ENCODE measurements at regions not wholly inside any gene's neighbourhood (a gene's known extent, or its start where the extent isn't known, plus 50 kb on each side); places are given as distances from the start of the nearest gene placed in this dataset.

GRCh38 chr5:67748165-67748690, 467.3 kb upstream of the PIK3R1 start:
- TF ChIP-seq TRIM28 (IDR thresholded peaks at IDR 0.05; ENCODE audit: borderline replicate concordance, low read length) (no peak), ZFHX2 (tag by site-specific recombination; conservative IDR thresholded peaks at IDR 0.05) (no peak), ZNF311 (tag by site-specific recombination; IDR thresholded peaks at IDR 0.05; ENCODE audit: borderline replicate concordance) (no peak), PRDM1 (tag by site-specific recombination; IDR thresholded peaks at IDR 0.05) (no peak), ATF2 (tag by site-specific recombination; IDR thresholded peaks at IDR 0.05; ENCODE audit: low read depth) (no peak), ZBTB8A (tag by site-specific recombination; IDR thresholded peaks at IDR 0.05) (no peak), YY1 (tag by site-specific recombination; IDR thresholded peaks at IDR 0.05) (no peak), ZNF555 (tag by site-specific recombination; conservative IDR thresholded peaks at IDR 0.05) (no peak), KLF16 (tag by site-specific recombination; IDR thresholded peaks at IDR 0.05) (no peak), SCRT1 (tag by site-specific recombination; IDR thresholded peaks at IDR 0.05; ENCODE audit: borderline replicate concordance) (no peak), ZBTB49 (tag by site-specific recombination; IDR thresholded peaks at IDR 0.05; ENCODE audit: low read depth) (no peak), ZNF830 (tag by site-specific recombination; IDR thresholded peaks at IDR 0.05; ENCODE audit: low read depth) (no peak), ZNF202 (tag by site-specific recombination; IDR thresholded peaks at IDR 0.05; ENCODE audit: borderline replicate concordance) (no peak), ZNF211 (tag by site-specific recombination; IDR thresholded peaks at IDR 0.05; ENCODE audit: low read depth) (no peak)
- TF ChIP-seq, protein P1, sequence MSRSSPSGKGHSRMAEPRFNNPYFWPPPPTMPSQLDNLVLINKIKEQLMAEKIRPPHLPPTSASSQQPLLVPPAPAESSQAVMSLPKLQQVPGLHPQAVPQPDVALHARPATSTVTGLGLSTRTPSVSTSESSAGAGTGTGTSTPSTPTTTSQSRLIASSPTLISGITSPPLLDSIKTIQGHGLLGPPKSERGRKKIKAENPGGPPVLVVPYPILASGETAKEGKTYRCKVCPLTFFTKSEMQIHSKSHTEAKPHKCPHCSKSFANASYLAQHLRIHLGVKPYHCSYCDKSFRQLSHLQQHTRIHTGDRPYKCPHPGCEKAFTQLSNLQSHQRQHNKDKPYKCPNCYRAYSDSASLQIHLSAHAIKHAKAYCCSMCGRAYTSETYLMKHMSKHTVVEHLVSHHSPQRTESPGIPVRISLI (tag by site-specific recombination; IDR thresholded peaks at IDR 0.05): no peak
- TF ChIP-seq, protein P2, sequence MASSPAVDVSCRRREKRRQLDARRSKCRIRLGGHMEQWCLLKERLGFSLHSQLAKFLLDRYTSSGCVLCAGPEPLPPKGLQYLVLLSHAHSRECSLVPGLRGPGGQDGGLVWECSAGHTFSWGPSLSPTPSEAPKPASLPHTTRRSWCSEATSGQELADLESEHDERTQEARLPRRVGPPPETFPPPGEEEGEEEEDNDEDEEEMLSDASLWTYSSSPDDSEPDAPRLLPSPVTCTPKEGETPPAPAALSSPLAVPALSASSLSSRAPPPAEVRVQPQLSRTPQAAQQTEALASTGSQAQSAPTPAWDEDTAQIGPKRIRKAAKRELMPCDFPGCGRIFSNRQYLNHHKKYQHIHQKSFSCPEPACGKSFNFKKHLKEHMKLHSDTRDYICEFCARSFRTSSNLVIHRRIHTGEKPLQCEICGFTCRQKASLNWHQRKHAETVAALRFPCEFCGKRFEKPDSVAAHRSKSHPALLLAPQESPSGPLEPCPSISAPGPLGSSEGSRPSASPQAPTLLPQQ (tag by site-specific recombination; IDR thresholded peaks at IDR 0.05): no peak
- TF ChIP-seq, protein P3, sequence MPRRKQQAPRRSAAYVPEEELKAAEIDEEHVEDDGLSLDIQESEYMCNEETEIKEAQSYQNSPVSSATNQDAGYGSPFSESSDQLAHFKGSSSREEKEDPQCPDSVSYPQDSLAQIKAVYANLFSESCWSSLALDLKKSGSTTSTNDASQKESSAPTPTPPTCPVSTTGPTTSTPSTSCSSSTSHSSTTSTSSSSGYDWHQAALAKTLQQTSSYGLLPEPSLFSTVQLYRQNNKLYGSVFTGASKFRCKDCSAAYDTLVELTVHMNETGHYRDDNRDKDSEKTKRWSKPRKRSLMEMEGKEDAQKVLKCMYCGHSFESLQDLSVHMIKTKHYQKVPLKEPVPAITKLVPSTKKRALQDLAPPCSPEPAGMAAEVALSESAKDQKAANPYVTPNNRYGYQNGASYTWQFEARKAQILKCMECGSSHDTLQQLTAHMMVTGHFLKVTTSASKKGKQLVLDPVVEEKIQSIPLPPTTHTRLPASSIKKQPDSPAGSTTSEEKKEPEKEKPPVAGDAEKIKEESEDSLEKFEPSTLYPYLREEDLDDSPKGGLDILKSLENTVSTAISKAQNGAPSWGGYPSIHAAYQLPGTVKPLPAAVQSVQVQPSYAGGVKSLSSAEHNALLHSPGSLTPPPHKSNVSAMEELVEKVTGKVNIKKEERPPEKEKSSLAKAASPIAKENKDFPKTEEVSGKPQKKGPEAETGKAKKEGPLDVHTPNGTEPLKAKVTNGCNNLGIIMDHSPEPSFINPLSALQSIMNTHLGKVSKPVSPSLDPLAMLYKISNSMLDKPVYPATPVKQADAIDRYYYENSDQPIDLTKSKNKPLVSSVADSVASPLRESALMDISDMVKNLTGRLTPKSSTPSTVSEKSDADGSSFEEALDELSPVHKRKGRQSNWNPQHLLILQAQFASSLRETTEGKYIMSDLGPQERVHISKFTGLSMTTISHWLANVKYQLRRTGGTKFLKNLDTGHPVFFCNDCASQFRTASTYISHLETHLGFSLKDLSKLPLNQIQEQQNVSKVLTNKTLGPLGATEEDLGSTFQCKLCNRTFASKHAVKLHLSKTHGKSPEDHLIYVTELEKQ (tag by site-specific recombination; IDR thresholded peaks at IDR 0.05; ENCODE audit: borderline replicate concordance): no peak
- TF ChIP-seq, protein P4, sequence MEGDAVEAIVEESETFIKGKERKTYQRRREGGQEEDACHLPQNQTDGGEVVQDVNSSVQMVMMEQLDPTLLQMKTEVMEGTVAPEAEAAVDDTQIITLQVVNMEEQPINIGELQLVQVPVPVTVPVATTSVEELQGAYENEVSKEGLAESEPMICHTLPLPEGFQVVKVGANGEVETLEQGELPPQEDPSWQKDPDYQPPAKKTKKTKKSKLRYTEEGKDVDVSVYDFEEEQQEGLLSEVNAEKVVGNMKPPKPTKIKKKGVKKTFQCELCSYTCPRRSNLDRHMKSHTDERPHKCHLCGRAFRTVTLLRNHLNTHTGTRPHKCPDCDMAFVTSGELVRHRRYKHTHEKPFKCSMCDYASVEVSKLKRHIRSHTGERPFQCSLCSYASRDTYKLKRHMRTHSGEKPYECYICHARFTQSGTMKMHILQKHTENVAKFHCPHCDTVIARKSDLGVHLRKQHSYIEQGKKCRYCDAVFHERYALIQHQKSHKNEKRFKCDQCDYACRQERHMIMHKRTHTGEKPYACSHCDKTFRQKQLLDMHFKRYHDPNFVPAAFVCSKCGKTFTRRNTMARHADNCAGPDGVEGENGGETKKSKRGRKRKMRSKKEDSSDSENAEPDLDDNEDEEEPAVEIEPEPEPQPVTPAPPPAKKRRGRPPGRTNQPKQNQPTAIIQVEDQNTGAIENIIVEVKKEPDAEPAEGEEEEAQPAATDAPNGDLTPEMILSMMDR (tag by site-specific recombination; IDR thresholded peaks at IDR 0.05): no peak
- ChIA-PET POLR2A (no interaction called here), CTCF (no interaction called here)
- H3K4me1 ChIP-seq (ENCODE audit: control insufficient read depth, insufficient read depth, low read length): no peaks in the 10 kb centered on the region
- no peaks in the 10 kb centered on the region for H3K9me3 ChIP-seq (ENCODE audit: control insufficient read depth, insufficient read depth, low read depth, low read length)
- no peaks in the 10 kb centered on the region for H3K36me3 ChIP-seq (ENCODE audit: control insufficient read depth in 2 of 2, insufficient read depth in 1 of 2, low read length in 2 of 2)
- no peak overlapping the region for H3K27ac ChIP-seq (ENCODE audit: extremely low read depth, low read depth, low read length)
- no peak overlapping the region for H3K4me3 ChIP-seq (ENCODE audit: low read depth, low read length)

Data from HEK293 (cell line).